IMR-90 (cell line): ENCODE measurements at regions not wholly inside any gene's neighbourhood (a gene's known extent, or its start where the extent isn't known, plus 50 kb on each side); places are given as distances from the start of the nearest gene placed in this dataset.

Experiments used
- BHLHE40 ChIP-seq: fragments of 150-350 bp; IDR thresholded peaks from 2 replicates; pipeline ENCODE4 v1.6.1; 2016; ENCODE audit warnings: mild to moderate bottlenecking, low read depth, low read length
- CEBPB ChIP-seq: IDR thresholded peaks from 2 replicates; pipeline ENCODE4 v1.6.1; 2012; ENCODE audit warnings: low read depth, low read length, improper control_type of control experiment
- CTCF ChIP-seq: conservative IDR thresholded peaks from 2 replicates; pipeline ENCODE4 v1.5.1; 2012; ENCODE audit warnings: mild to moderate bottlenecking, low read depth, low read length, improper control_type of control experiment
- ELK1 ChIP-seq: fragments of 150-350 bp; IDR thresholded peaks from 2 replicates; pipeline ENCODE4 v1.6.1; 2016; ENCODE audit warnings: low read depth, mild to moderate bottlenecking, low read length, moderate library complexity, borderline replicate concordance
- MAFK ChIP-seq: IDR thresholded peaks from 2 replicates; pipeline ENCODE4 v1.6.1; 2012; ENCODE audit warnings: low read depth, low read length, improper control_type of control experiment
- MAZ ChIP-seq: IDR thresholded peaks from 2 replicates; pipeline ENCODE4 v1.6.1; 2012; ENCODE audit warnings: low read depth, mild to moderate bottlenecking, low read length, improper control_type of control experiment, moderate library complexity, borderline replicate concordance
- POLR2A ChIP-seq: IDR thresholded peaks from 2 replicates; pipeline ENCODE4 v1.6.1; 2012; ENCODE audit warnings: mild to moderate bottlenecking, low read depth, low read length
- RCOR1 ChIP-seq: IDR thresholded peaks from 2 replicates; pipeline ENCODE4 v1.6.1; 2012; ENCODE audit warnings: mild to moderate bottlenecking, low read length, improper control_type of control experiment; ENCODE audit not compliant: insufficient replicate concordance
- RFX5 ChIP-seq: IDR thresholded peaks from 2 replicates; pipeline ENCODE4 v1.8.0; 2012; ENCODE audit warnings: low read depth, mild to moderate bottlenecking, low read length, moderate library complexity
- SMC3 ChIP-seq: fragments of 150-350 bp; IDR thresholded peaks from 2 replicates; pipeline ENCODE4 v1.6.1; 2016; ENCODE audit warnings: low read depth, mild to moderate bottlenecking, antibody characterized with exemption, low read length, moderate library complexity

- no peak for TF ChIP-seq POLR2A
- TF ChIP-seq CTCF: no peak
- TF ChIP-seq RCOR1: no peak
- no peak for TF ChIP-seq CEBPB
- TF ChIP-seq RFX5: no peak
- TF ChIP-seq BHLHE40: no peak
- TF ChIP-seq MAZ: no peak
- TF ChIP-seq MAFK: no peak
- no peak for TF ChIP-seq ELK1
- no peak for TF ChIP-seq SMC3
These were observed 806.7 kb upstream of the EPHA6 start for GRCh38 chr3:96007650-96008195.
